LHCN-M2 (cell line): ENCODE measurements at regions not wholly inside any gene's neighbourhood (a gene's known extent, or its start where the extent isn't known, plus 50 kb on each side); places are given as distances from the start of the nearest gene placed in this dataset.
"Not testable (repeated sequence)": the region's sequence is repeated elsewhere in the genome, so short reads cannot be mapped to it uniquely, and the experiment has no call there.

Experiments
- DNase-seq: peaks from one replicate; pipeline ENCODE4 v3.0.0-alpha.2; 2012; ENCODE audit warnings: low read depth

DNA sequence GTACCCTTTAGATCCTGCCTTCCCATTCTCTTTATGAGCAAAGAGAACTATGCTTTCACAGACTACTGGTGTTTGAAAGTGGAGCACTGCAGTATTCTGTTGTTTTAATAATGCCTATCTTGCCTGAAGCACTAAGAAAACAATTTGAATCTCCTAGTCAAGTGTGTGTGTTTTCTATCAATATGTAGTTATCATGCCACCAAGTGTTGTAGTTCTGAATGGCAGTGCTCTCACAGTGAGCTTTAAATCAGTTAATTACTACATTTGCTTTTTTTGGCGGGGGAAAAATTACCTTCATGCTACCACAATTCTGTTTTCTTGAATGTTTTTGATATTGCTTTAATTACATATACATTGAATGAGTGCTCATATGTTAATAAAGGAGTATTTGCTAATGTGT lies 143.6 kb upstream of the FAM47A start:
- DNase-seq: no peak

GRCh38 chrX:34270434-34270833 lies 138.3 kb upstream of the FAM47A start:
- DNase-seq: no peak

DNA sequence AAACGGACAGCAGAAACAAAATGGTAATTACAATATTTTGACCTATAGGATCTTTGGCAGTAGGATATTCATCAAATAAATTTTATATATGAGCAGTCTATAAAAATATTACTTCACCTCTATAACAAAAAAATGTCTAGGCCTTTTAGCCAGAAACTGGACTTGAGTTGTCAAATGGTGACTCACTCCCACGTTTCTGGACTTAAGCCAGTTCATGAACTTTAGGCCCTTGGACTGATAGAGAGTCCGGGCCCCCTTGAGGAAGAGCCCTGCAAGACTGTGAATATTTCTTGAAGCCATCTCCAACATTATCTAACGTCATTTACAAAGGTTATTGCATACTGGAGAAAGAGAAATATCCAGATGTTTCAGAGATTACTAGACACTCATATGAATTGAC lies 106.8 kb upstream of the FAM47A start:
- no peak for DNase-seq

DNA sequence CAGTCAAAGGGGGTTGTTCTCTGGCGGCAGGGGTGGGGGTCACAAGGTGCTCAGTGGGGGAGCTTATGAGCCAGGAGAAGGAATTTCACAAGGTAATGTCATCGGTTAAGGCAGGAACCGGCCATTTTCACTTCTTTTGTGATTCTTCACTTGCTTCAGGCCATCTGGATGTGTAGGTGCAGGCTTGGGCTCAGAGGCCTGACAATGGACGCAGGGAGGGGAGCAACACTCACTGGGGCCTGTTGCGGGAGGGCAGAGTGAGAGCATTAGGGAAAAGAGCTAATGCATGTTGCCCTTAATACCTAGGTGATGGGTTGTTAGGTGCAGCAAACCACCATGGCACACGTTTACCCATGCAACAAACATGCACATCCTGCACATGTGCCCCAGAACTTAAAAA lies 98.0 kb upstream of the FAM47A start:
- DNase-seq: not testable (repeated sequence)

GRCh38 chrX:34227804-34228203 lies 95.7 kb upstream of the FAM47A start:
- no peak for DNase-seq

- DNase-seq: no peak
These were observed 91.5 kb upstream of the FAM47A start for GRCh38 chrX:34223574-34223973.

- DNase-seq: no peak
These were observed 85.9 kb upstream of the FAM47A start for GRCh38 chrX:34218063-34218462.

DNA sequence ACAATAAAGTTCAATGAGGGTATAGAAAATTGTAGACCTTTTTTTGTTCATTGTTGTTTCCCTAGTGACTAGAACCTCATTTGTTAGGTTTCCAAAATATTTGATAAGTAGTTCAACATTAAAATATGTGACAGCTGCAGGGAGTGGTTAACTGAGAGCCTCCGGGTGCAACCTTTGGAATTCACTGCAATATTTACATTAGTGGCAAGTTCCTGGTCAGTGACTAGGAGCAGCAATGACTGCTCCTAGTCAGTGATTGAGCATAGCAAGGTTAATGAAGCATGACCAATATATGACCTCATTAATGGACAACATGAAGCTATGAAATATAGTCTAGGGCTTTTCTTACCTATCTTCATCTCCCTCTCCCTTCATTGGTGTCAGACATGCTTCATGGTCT lies 65.8 kb upstream of the FAM47A start:
- DNase-seq: peak; percentile 0
